MM.1S (cell line): ENCODE measurements at regions not wholly inside any gene's neighbourhood (a gene's known extent, or its start where the extent isn't known, plus 50 kb on each side); places are given as distances from the start of the nearest gene placed in this dataset.

Experiments used
- DNase-seq: peaks from one replicate; pipeline ENCODE4 v3.0.0-alpha.2; 2015
- H2AFZ ChIP-seq: fragments of 300-600 bp; sonication (generic); 2 replicates; pipeline ENCODE4 v1.6.0; 2016; ENCODE audit warnings: antibody characterized with exemption, low read length
- H3F3A ChIP-seq: fragments of 300-600 bp; sonication (generic); 2 replicates; pipeline ENCODE4 v1.6.1; 2016; ENCODE audit warnings: mild to moderate bottlenecking, antibody characterized with exemption, low read length, moderate library complexity, mixed read lengths; ENCODE audit not compliant: insufficient read depth
- H3K27ac ChIP-seq: fragments of 300-600 bp; sonication (generic); 2 replicates; pipeline ENCODE4 v1.5.1; 2016; ENCODE audit warnings: mild to moderate bottlenecking, low read length
- H3K27me3 ChIP-seq: fragments of 300-600 bp; sonication (generic); replicated peaks from 2 replicates; pipeline ENCODE4 v1.6.0; 2016; ENCODE audit warnings: low read length; ENCODE audit not compliant: insufficient read depth
- H3K36me3 ChIP-seq: fragments of 300-600 bp; sonication (generic); replicated peaks from 2 replicates; pipeline ENCODE4 v1.6.1; 2016; ENCODE audit warnings: mild to moderate bottlenecking, low read length, mixed read lengths; ENCODE audit not compliant: insufficient read depth
- H3K4me1 ChIP-seq: fragments of 300-600 bp; sonication (generic); 2 replicates; pipeline ENCODE4 v1.6.1; 2016; ENCODE audit warnings: low read length, mixed read lengths
- H3K4me2 ChIP-seq: fragments of 300-600 bp; sonication (generic); 2 replicates; pipeline ENCODE4 v1.6.0; 2016; ENCODE audit warnings: low read depth, low read length
- H3K4me3 ChIP-seq: fragments of 300-600 bp; sonication (generic); 2 replicates; pipeline ENCODE4 v1.5.1; 2016; ENCODE audit warnings: low read length, mixed read lengths
- H3K79me2 ChIP-seq: fragments of 300-600 bp; sonication (generic); 2 replicates; pipeline ENCODE4 v1.6.1; 2016; ENCODE audit warnings: mixed run types, low read length, mixed read lengths
- H3K9ac ChIP-seq: fragments of 300-600 bp; sonication (generic); 2 replicates; pipeline ENCODE4 v1.6.1; 2016; ENCODE audit warnings: low read length, mixed read lengths
- H3K9me2 ChIP-seq: fragments of 300-600 bp; sonication (generic); replicated peaks from 2 replicates; pipeline ENCODE4 v1.6.1; 2016; ENCODE audit warnings: mild to moderate bottlenecking, low read length, mixed read lengths; ENCODE audit not compliant: insufficient read depth
- H3K9me3 ChIP-seq: fragments of 300-600 bp; sonication (generic); replicated peaks from 2 replicates; pipeline ENCODE4 v1.6.1; 2016; ENCODE audit warnings: mild to moderate bottlenecking, low read length, mixed read lengths; ENCODE audit not compliant: insufficient read depth
- H4K20me1 ChIP-seq: fragments of 300-600 bp; sonication (generic); 2 replicates; pipeline ENCODE4 v1.6.1; 2016; ENCODE audit warnings: mild to moderate bottlenecking, low read length, moderate library complexity, mixed read lengths; ENCODE audit not compliant: insufficient read depth
- CTCF ChIP-seq: fragments of 300-600 bp; sonication (generic); IDR thresholded peaks from 2 replicates; pipeline ENCODE4 v1.5.1; 2016; ENCODE audit warnings: antibody characterized with exemption, low read length, mixed read lengths
- EZH2 ChIP-seq: fragments of 300-600 bp; sonication (generic); optimal IDR thresholded peaks from 2 replicates; pipeline ENCODE3; 2017; ENCODE audit warnings: low read depth, mild to moderate bottlenecking, antibody characterized with exemption, low read length, mixed read lengths
- EZH2phosphoT487 ChIP-seq: fragments of 300-600 bp; sonication (generic); IDR thresholded peaks from 2 replicates; pipeline ENCODE4 v1.6.1; 2018; ENCODE audit warnings: antibody characterized with exemption, low read length

- no peaks in the 10 kb centered on the region for H4K20me1 ChIP-seq
- H3K27ac ChIP-seq = no peak overlapping the region
- H3K79me2 ChIP-seq = no peaks in the 10 kb centered on the region
- no peaks in the 10 kb centered on the region for H3K9me2 ChIP-seq
- H2AFZ ChIP-seq = no peak overlapping the region
- no peak for DNase-seq
- TF ChIP-seq EZH2 (no peak), CTCF (no peak), EZH2phosphoT487 (no peak)
- no peak overlapping the region for H3K9ac ChIP-seq
- H3K4me3 ChIP-seq = no peak overlapping the region
- H3K4me2 ChIP-seq = no peak overlapping the region
- no peaks in the 10 kb centered on the region for H3K4me1 ChIP-seq
- H3K36me3 ChIP-seq = no peaks in the 10 kb centered on the region
- no peaks in the 10 kb centered on the region for H3K9me3 ChIP-seq
- no peaks in the 10 kb centered on the region for H3F3A ChIP-seq
- no peaks in the 10 kb centered on the region for H3K27me3 ChIP-seq
Observed at GRCh38 chr9:16992138-16992537, 121.7 kb upstream of the BNC2 start.

GRCh38 chr9:16987026-16987425 is 116.6 kb upstream of the BNC2 start:
- no peaks in the 10 kb centered on the region for H3K79me2 ChIP-seq
- H3K27me3 ChIP-seq = no peaks in the 10 kb centered on the region
- no peaks in the 10 kb centered on the region for H4K20me1 ChIP-seq
- H3K4me2 ChIP-seq = no peak overlapping the region
- H3K9ac ChIP-seq = no peak overlapping the region
- no peaks in the 10 kb centered on the region for H3K9me2 ChIP-seq
- no peak overlapping the region for H3K27ac ChIP-seq
- H3K9me3 ChIP-seq = no peaks in the 10 kb centered on the region
- H3K36me3 ChIP-seq = no peaks in the 10 kb centered on the region
- H3K4me1 ChIP-seq = no peaks in the 10 kb centered on the region
- H2AFZ ChIP-seq = no peak overlapping the region
- DNase-seq = no peak
- H3F3A ChIP-seq = no peaks in the 10 kb centered on the region
- no peak overlapping the region for H3K4me3 ChIP-seq
- no peak for TF ChIP-seq EZH2phosphoT487
- TF ChIP-seq CTCF = no peak
- no peak for TF ChIP-seq EZH2

- no peaks in the 10 kb centered on the region for H3K27me3 ChIP-seq
- no peaks in the 10 kb centered on the region for H3K79me2 ChIP-seq
- no peak overlapping the region for H3K27ac ChIP-seq
- H2AFZ ChIP-seq = no peak overlapping the region
- TF ChIP-seq EZH2 (no peak), EZH2phosphoT487 (no peak), CTCF (no peak)
- no peak overlapping the region for H3K4me2 ChIP-seq
- H3K4me1 ChIP-seq = no peaks in the 10 kb centered on the region
- H4K20me1 ChIP-seq = no peaks in the 10 kb centered on the region
- no peaks in the 10 kb centered on the region for H3K9me2 ChIP-seq
- no peaks in the 10 kb centered on the region for H3K36me3 ChIP-seq
- no peak overlapping the region for H3K9ac ChIP-seq
- H3K4me3 ChIP-seq = no peak overlapping the region
- H3K9me3 ChIP-seq = no peaks in the 10 kb centered on the region
- no peaks in the 10 kb centered on the region for H3F3A ChIP-seq
- DNase-seq = no peak
Observed at GRCh38 chr9:16986556-16986955, 116.1 kb upstream of the BNC2 start.
